Caco-2 (cell line): ENCODE measurements at regions not wholly inside any gene's neighbourhood (a gene's known extent, or its start where the extent isn't known, plus 50 kb on each side); places are given as distances from the start of the nearest gene placed in this dataset.

Source experiments
- BruUV-seq: library from RNA; stranded (reverse); fragments of 400-500 nt; replicated peaks from 2 replicates; lab custom pipeline; 2021; lab: Mats Ljungman, UMichigan
- CTCF ChIA-PET: fragments of 300-600 bp; sonication (Branson Sonifier 250); formaldehyde crosslinking; loops from one replicate; lab custom pipeline; 2022; ENCODE audit warnings: antibody characterized with exemption; lab: Charles Lee
- POLR2A ChIA-PET: fragments of 300-600 bp; sonication (Branson Sonifier 250); formaldehyde crosslinking; loops from one replicate; lab custom pipeline; 2022; ENCODE audit warnings: antibody characterized with exemption; lab: Charles Lee
- DNase-seq, 2 experiments: peaks; one replicate each; pipeline versions ENCODE4 v3.0.0 to v3.0.0-alpha.2; 2020 to 2022
- H3K27me3 ChIP-seq: replicated peaks from 2 replicates; pipeline ENCODE4 v1.6.0; 2011; ENCODE audit warnings: low read length; ENCODE audit not compliant: control insufficient read depth, insufficient read depth
- H3K36me3 ChIP-seq: 2 replicates; pipeline ENCODE4 v1.5.1; 2011; ENCODE audit warnings: low read length; ENCODE audit not compliant: control insufficient read depth, insufficient read depth
- H3K4me1 ChIP-seq: fragments of 250-450 bp; sonication (Bioruptor Pico); 2 replicates; pipeline ENCODE4 v1.5.1; 2020; ENCODE audit warnings: mild to moderate bottlenecking
- H3K4me3 ChIP-seq: 2 replicates; pipeline ENCODE4 v1.5.1; 2011; ENCODE audit warnings: low read depth, mild to moderate bottlenecking, control low read depth, low read length
- H3K9me3 ChIP-seq: fragments of 250-450 bp; sonication (Bioruptor Pico); 2 replicates; pipeline ENCODE4 v1.5.1; 2020; ENCODE audit warnings: mild to moderate bottlenecking, moderate library complexity
- H3K27ac Mint-ChIP-seq: one replicate; pipeline ENCODE4 v1.8.0; 2022; ENCODE audit warnings: mixed read lengths; ENCODE audit not compliant: unreplicated experiment
- H3K27me3 Mint-ChIP-seq: one replicate; pipeline ENCODE4 v1.8.0; 2022; ENCODE audit warnings: mixed read lengths; ENCODE audit not compliant: insufficient read depth, unreplicated experiment
- H3K36me3 Mint-ChIP-seq: one replicate; pipeline ENCODE4 v1.8.0; 2022; ENCODE audit warnings: mild to moderate bottlenecking, mixed read lengths; ENCODE audit not compliant: insufficient read depth, unreplicated experiment
- H3K4me1 Mint-ChIP-seq: one replicate; pipeline ENCODE4 v1.8.0; 2022; ENCODE audit warnings: low read depth, mixed read lengths; ENCODE audit not compliant: unreplicated experiment
- H3K4me3 Mint-ChIP-seq: one replicate; pipeline ENCODE4 v1.8.0; 2022; ENCODE audit warnings: mild to moderate bottlenecking, moderate library complexity, mixed read lengths; ENCODE audit not compliant: unreplicated experiment
- H3K9me3 Mint-ChIP-seq: one replicate; pipeline ENCODE4 v1.8.0; 2022; ENCODE audit warnings: mixed read lengths; ENCODE audit not compliant: unreplicated experiment
- CTCF ChIP-seq, 2 experiments: fragments of 200-600 bp in 1 of 2; IDR thresholded peaks; 1 replicate in 1 of 2; 2 replicates in 1 of 2; pipeline versions ENCODE4 v1.5.1 to v1.8.0; 2011 to 2022; ENCODE audit warnings: antibody characterized with exemption in 1 of 2, control low read depth in 1 of 2, inconsistent platforms in 1 of 2, low read depth in 1 of 2, low read length in 1 of 2, mild to moderate bottlenecking in 1 of 2, moderate library complexity in 1 of 2; ENCODE audit not compliant: insufficient read depth in 1 of 2, severe bottlenecking in 1 of 2, unreplicated experiment in 1 of 2
- intact Hi-C: fragments of 100-400 bp; cut with micrococcal nuclease; formaldehyde crosslinking; loops from one replicate; pipeline ENCODE4 v1.10.0; 2022; ENCODE audit not compliant: unreplicated experiment

- POLR2A ChIA-PET: no interaction called here
- Histone ChIP-seq H3K4me1 (no peaks in the 10 kb centered on the region), H3K9me3 (no peaks in the 10 kb centered on the region), H3K4me3 (no peak overlapping the region), H3K36me3 (no peaks in the 10 kb centered on the region), H3K27me3 (no peaks in the 10 kb centered on the region)
- Mint-ChIP-seq H3K36me3 (no peaks in the 10 kb centered on the region), H3K27me3 (peaks cover 10% of the 10 kb centered on the region), H3K9me3 (no peaks in the 10 kb centered on the region), H3K4me3 (no peak overlapping the region), H3K4me1 (no peaks in the 10 kb centered on the region), H3K27ac (no peak overlapping the region)
- intact Hi-C loops: no loop called here
- BruUV-seq: no TSS peak
- no peak for TF ChIP-seq CTCF (IDR thresholded peaks at IDR 0.05; ENCODE audit: insufficient read depth in 1 of 2, low read depth in 1 of 2, low read length in 1 of 2, severe bottlenecking in 1 of 2, unreplicated experiment in 1 of 2)
- no peak for DNase-seq
- CTCF ChIA-PET: no interaction called here
These were observed 451.5 kb upstream of the MIR17HG start for GRCh38 chr13:90896002-90896401.

GRCh38 chr13:90898811-90899210 is 448.7 kb upstream of the MIR17HG start:
- no peak overlapping the region for H3K27ac Mint-ChIP-seq
- no peaks in the 10 kb centered on the region for H3K9me3 Mint-ChIP-seq
- no peaks in the 10 kb centered on the region for H3K4me1 ChIP-seq
- ChIA-PET CTCF (no interaction called here), POLR2A (no interaction called here)
- no peaks in the 10 kb centered on the region for H3K4me1 Mint-ChIP-seq
- H3K9me3 ChIP-seq: no peaks in the 10 kb centered on the region
- H3K4me3 Mint-ChIP-seq: no peak overlapping the region
- no peaks in the 10 kb centered on the region for H3K36me3 Mint-ChIP-seq
- no peak for DNase-seq
- H3K4me3 ChIP-seq: no peak overlapping the region
- no TSS peak for BruUV-seq
- H3K27me3 ChIP-seq: no peaks in the 10 kb centered on the region
- intact Hi-C loops: no loop called here
- TF ChIP-seq CTCF (IDR thresholded peaks at IDR 0.05; ENCODE audit: insufficient read depth in 1 of 2, low read depth in 1 of 2, low read length in 1 of 2, severe bottlenecking in 1 of 2, unreplicated experiment in 1 of 2): no peak
- peaks cover 7% of the 10 kb centered on the region for H3K27me3 Mint-ChIP-seq
- no peaks in the 10 kb centered on the region for H3K36me3 ChIP-seq

GRCh38 chr13:90899416-90899815 is 448.1 kb upstream of the MIR17HG start:
- H3K36me3 ChIP-seq: no peaks in the 10 kb centered on the region
- no peak overlapping the region for H3K4me3 ChIP-seq
- no peaks in the 10 kb centered on the region for H3K9me3 Mint-ChIP-seq
- H3K27me3 ChIP-seq: no peaks in the 10 kb centered on the region
- no peaks in the 10 kb centered on the region for H3K9me3 ChIP-seq
- H3K27me3 Mint-ChIP-seq: peaks cover 6% of the 10 kb centered on the region
- intact Hi-C loops: no loop called here
- no peak overlapping the region for H3K27ac Mint-ChIP-seq
- POLR2A ChIA-PET: no interaction called here
- CTCF ChIA-PET: no interaction called here
- H3K36me3 Mint-ChIP-seq: no peaks in the 10 kb centered on the region
- H3K4me1 ChIP-seq: no peaks in the 10 kb centered on the region
- TF ChIP-seq CTCF (IDR thresholded peaks at IDR 0.05; ENCODE audit: insufficient read depth in 1 of 2, low read depth in 1 of 2, low read length in 1 of 2, severe bottlenecking in 1 of 2, unreplicated experiment in 1 of 2): no peak
- no peaks in the 10 kb centered on the region for H3K4me1 Mint-ChIP-seq
- BruUV-seq: no TSS peak
- DNase-seq: no peak
- H3K4me3 Mint-ChIP-seq: no peak overlapping the region
